ENCODE measurements at regions not wholly inside any gene's neighbourhood (a gene's known extent, or its start where the extent isn't known, plus 50 kb on each side); places are given as distances from the start of the nearest gene placed in this dataset.

DNA sequence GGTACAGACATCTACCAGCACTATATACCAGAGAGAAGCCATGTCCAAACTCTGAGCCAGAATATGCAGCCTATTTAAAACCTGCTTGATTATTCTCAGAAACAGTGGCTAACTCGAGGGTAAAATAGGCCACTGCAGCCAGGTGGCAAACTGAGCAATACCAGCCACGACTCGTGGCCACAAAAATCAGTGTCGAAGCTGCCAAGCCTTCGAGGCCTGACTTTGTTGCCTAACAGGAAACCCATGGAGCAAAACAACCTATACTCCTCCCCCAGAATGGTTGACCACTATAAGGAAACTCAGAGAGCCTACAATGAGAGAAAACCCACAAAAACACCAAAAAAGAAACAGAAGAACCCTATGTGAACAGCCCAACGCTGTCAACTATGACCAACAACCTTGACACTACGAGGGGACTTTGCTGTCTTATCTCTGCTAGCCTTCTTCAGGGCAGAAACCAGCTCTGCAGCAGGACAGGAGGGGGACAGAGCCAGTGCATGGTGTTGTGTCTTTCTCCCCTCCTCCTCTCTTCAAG lies 133.8 kb downstream of the TMEM174 start:
- DNase-seq: no peak

- DNase-seq: no peak
Observed at GRCh38 chr5:73306078-73306719, 133.2 kb downstream of the TMEM174 start.

- DNase-seq: no peak
Observed at GRCh38 chr5:73305386-73305785, 132.4 kb downstream of the TMEM174 start.

GRCh38 chr5:73304381-73304780 lies 131.4 kb downstream of the TMEM174 start:
- no peak for DNase-seq

GRCh38 chr5:73303148-73304079 lies 130.4 kb downstream of the TMEM174 start:
- DNase-seq: no peak

GRCh38 chr5:73302797-73303147 lies 129.8 kb downstream of the TMEM174 start:
- DNase-seq: no peak

- DNase-seq: no peak
Observed at GRCh38 chr5:73301208-73301901, 128.4 kb downstream of the TMEM174 start.

GRCh38 chr5:73300337-73301207 lies 127.6 kb downstream of the TMEM174 start:
- DNase-seq: no peak

GRCh38 chr5:73299665-73300336 lies 126.8 kb downstream of the TMEM174 start:
- DNase-seq: no peak

GRCh38 chr5:73298772-73299630 lies 126.0 kb downstream of the TMEM174 start:
- no peak for DNase-seq

DNA sequence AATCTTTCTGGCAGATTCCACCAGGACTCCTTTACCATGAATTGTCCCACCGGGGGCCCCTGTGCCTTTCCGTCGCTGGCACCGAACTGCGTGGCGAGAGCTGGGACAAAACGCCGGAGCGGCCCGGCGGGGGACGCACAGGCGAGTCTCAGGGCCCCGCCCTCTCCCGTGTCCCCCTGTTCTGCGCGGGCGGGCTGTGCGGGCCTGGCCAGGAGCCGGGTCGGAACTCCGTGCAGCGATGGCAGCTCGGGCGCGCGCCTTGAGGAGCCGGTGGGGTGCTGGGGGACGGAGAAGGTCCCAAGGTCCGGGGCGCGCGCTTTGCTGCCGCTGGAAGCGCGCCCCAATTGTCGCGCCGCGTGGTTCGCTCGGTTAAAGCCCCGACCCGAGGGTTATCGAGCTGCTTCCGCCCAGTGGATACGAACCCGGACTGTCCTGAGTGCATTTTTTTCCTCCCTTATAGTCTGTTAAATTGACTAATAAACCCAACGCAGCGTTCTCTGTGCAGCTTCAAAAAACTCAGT lies 125.3 kb downstream of the TMEM174 start:
- no peak for DNase-seq

GRCh38 chr5:73297430-73297829 lies 124.4 kb downstream of the TMEM174 start:
- DNase-seq: no peak

DNA sequence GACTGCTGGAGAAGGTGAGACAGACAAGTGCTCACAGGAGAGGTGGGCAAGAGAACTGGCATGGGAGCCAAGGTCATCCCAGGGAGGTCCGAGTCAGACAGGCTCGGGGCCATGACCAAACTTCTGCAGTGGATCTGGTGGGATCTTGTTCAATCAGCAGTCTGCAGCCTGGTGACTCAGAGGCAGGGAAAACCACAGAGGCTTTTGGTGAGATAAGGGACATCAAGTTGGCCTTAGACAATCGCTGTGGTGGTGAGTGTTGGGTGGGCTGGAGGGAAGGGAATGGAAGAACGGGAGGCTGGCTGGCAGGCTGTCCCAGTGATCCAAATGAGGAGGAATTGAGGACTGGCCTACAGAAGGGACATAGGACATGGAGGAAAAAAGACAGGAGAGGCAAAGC lies 123.8 kb downstream of the TMEM174 start:
- no peak for DNase-seq

DNA sequence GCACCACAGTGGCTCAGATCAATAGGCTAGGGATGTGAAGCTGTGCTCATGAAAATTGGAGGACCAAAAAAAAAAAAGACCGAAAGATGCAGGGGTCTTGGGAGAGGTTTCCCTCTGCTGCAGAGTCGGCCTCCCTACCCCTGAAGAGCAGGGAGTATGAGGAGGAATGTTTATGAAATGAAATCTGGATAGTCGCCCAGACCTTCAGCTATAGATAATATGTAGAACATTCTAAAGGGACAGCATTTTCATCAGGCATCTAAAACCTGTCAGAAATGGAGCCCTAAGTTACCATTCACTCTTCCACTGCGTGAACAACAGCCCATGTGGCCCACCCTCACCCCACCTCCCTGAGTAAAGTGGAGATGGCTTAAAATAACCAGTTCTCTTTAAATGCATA lies 122.9 kb downstream of the TMEM174 start:
- no peak for DNase-seq

DNA sequence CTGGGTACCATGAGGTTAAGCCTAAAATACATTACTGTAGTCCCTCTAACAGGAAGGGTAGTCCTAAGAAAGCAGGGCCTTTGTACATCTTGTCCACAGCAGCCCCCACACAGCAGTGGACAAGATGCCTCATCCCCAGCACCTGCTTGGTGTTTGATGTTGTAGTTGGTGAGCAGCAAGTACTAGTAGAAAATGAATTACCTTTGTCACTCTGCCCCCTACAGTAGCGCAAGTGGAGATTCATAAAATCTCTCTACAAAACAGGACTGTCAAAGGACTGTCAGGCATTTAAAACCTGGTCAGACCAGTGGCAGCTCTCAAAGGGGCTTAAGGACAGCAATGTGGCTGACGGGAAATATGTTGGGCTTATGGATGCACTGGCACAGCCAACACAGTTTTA lies 122.5 kb downstream of the TMEM174 start:
- no peak for DNase-seq

DNA sequence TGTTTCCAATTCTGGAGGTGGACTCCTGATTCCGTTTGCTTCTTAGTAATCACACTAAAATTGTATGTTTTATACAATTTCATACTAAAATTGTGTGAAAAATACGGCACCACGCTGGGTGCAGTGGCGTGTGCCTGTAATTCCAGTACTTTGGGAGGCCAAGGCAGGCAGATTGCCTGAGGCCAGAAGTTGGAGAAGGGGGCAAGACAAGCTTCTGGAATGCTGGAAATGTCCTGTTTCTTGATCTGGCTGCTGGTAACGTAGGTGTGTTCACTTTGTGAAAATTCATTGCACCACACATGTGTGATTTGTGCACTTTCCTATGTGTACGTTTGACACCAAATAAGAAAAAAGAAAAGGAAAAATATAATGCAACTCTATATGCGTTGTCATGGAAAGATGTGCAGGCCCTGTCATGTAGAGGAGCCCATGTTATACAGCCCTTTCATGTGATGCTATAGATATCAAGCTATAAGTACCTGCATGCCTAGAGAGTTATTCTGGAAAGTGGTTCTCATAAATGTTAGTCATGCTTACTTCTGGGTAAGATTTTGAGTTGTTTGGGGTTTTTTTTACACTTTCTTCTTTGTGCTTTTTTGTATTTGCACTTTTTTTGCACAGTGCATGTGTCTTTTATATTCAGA lies 119.9 kb downstream of the TMEM174 start:
- no peak for DNase-seq

DNA sequence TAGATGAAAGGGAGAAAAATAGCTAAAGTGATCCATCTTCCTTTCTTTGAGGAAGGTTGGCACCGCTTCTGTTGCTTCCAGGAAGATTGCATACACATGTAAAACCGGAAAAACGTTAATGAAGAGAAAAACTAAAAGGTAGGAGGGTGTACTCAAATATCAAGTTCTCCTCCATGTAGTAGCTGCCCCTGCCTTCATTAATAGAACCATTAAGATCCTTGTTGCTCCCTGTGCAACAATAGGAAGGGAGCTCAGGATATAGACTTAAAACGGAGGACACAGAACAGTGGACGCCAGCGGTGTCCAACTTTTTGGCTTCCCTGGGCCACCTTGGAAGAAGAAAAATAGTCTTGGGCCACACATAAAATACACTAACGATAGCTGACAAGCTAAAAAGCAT lies 118.9 kb downstream of the TMEM174 start:
- DNase-seq: no peak

GRCh38 chr5:73290242-73290641 lies 117.2 kb downstream of the TMEM174 start:
- DNase-seq: no peak

DNA sequence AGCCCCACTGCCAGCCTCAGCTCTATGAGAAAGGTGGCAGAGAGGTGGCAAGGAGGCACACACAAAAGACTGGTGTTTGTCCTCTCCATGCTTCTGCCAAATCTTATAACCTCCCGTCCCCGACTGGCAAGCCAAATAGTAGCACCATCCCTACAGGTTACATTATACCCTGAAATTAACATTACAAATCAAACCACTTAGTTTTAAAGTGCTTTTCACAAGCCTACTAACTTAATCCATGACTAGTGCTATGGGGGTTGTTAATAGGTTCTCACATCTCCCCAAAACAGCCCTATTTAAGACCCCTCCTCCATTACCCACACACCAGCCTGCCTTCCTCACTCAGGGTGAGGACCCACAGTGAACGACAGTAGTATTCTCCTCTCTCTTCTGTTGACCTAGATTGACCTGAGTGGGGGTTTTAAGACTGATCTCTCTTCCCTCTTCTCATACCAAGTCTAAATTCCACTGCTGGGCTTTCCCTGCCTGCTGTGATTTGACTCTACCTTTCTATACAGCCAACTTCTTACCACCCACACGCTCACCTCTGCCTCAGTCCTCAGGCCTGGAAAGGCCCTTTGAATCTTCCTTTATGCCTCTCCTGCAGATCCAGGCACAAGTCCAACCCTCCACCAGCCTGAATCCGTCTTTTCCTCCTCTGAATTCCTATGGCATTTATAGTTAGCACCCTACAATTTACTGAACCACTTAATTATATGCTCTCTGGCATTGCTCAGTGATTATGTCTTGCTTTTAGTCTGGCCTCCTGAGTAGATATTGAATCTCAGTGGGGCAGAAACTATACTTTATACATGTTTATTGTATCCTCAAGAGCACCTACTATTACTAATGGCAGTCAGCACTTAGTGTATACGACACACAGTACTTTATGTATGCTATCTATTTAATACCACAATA lies 116.1 kb downstream of the TMEM174 start:
- no peak for DNase-seq

All from NCI-H2171 treated with DMSO at 0.1 percent for 48 hours (cell line).